ENCODE measurements at regions not wholly inside any gene's neighbourhood (a gene's known extent, or its start where the extent isn't known, plus 50 kb on each side); places are given as distances from the start of the nearest gene placed in this dataset.

- Histone ChIP-seq H3K4me2 (ENCODE audit: low read depth, low read length, poor library complexity, severe bottlenecking) (no peak overlapping the region), H3K4me3 (ENCODE audit: insufficient read depth, low read length, poor library complexity, severe bottlenecking) (no peak overlapping the region), H3K27ac (ENCODE audit: low read depth, low read length) (no peak overlapping the region), H3K9me3 (ENCODE audit: insufficient read depth, low read length) (no peaks in the 10 kb centered on the region), H3K9me2 (replicated peaks; ENCODE audit: insufficient read depth, low read length) (no peaks in the 10 kb centered on the region), H4K20me1 (ENCODE audit: low read depth, low read length) (no peaks in the 10 kb centered on the region), H3K9ac (ENCODE audit: low read length) (no peak overlapping the region), H3F3A (ENCODE audit: insufficient read depth) (no peaks in the 10 kb centered on the region), H3K36me3 (ENCODE audit: low read length) (no peaks in the 10 kb centered on the region), H2AFZ (ENCODE audit: low read depth, low read length, severe bottlenecking) (no peak overlapping the region), H3K27me3 (ENCODE audit: low read length) (no peaks in the 10 kb centered on the region), H3K79me2 (ENCODE audit: insufficient read depth, low read length) (no peaks in the 10 kb centered on the region)
- TF ChIP-seq CTCF (IDR thresholded peaks at IDR 0.05; ENCODE audit: insufficient read depth, low read length, poor library complexity, severe bottlenecking) (no peak), EZH2phosphoT487 (conservative IDR thresholded peaks at IDR 0.05; ENCODE audit: low read length) (no peak)
Measured at GRCh38 chr7:19415123-19415522, 269.9 kb upstream of the FERD3L start.

- Histone ChIP-seq H3K4me3 (ENCODE audit: insufficient read depth, low read length, poor library complexity, severe bottlenecking) (no peak overlapping the region), H2AFZ (ENCODE audit: low read depth, low read length, severe bottlenecking) (no peak overlapping the region), H3K9ac (ENCODE audit: low read length) (no peak overlapping the region), H3F3A (ENCODE audit: insufficient read depth) (no peaks in the 10 kb centered on the region), H3K36me3 (ENCODE audit: low read length) (no peaks in the 10 kb centered on the region), H3K9me3 (ENCODE audit: insufficient read depth, low read length) (no peaks in the 10 kb centered on the region), H3K9me2 (replicated peaks; ENCODE audit: insufficient read depth, low read length) (no peaks in the 10 kb centered on the region), H3K79me2 (ENCODE audit: insufficient read depth, low read length) (no peaks in the 10 kb centered on the region), H3K27me3 (ENCODE audit: low read length) (no peaks in the 10 kb centered on the region), H3K4me2 (ENCODE audit: low read depth, low read length, poor library complexity, severe bottlenecking) (no peak overlapping the region), H4K20me1 (ENCODE audit: low read depth, low read length) (no peaks in the 10 kb centered on the region), H3K27ac (ENCODE audit: low read depth, low read length) (no peak overlapping the region)
- no peak for TF ChIP-seq EZH2phosphoT487 (conservative IDR thresholded peaks at IDR 0.05; ENCODE audit: low read length)
- no peak for TF ChIP-seq CTCF (IDR thresholded peaks at IDR 0.05; ENCODE audit: insufficient read depth, low read length, poor library complexity, severe bottlenecking)
Measured at GRCh38 chr7:19413443-19413965, 268.3 kb upstream of the FERD3L start.

- Histone ChIP-seq H3K27ac (ENCODE audit: low read depth, low read length) (no peak overlapping the region), H2AFZ (ENCODE audit: low read depth, low read length, severe bottlenecking) (no peak overlapping the region), H3K4me2 (ENCODE audit: low read depth, low read length, poor library complexity, severe bottlenecking) (no peak overlapping the region)
Measured at GRCh38 chr7:19410691-19411090, 265.5 kb upstream of the FERD3L start.

More at GRCh38 chr7:19410691-19411090, 265.5 kb upstream of the FERD3L start:
- H3K4me3 ChIP-seq (ENCODE audit: insufficient read depth, low read length, poor library complexity, severe bottlenecking), result no peak overlapping the region
- TF ChIP-seq CTCF (IDR thresholded peaks at IDR 0.05; ENCODE audit: insufficient read depth, low read length, poor library complexity, severe bottlenecking) (no peak), EZH2phosphoT487 (conservative IDR thresholded peaks at IDR 0.05; ENCODE audit: low read length) (no peak)
- H3K9me2 ChIP-seq (replicated peaks; ENCODE audit: insufficient read depth, low read length), result no peaks in the 10 kb centered on the region
- H3K36me3 ChIP-seq (ENCODE audit: low read length), result no peaks in the 10 kb centered on the region
- H3K9me3 ChIP-seq (ENCODE audit: insufficient read depth, low read length), result no peaks in the 10 kb centered on the region
- H3F3A ChIP-seq (ENCODE audit: insufficient read depth), result no peaks in the 10 kb centered on the region
- H3K79me2 ChIP-seq (ENCODE audit: insufficient read depth, low read length), result no peaks in the 10 kb centered on the region
- H3K27me3 ChIP-seq (ENCODE audit: low read length), result no peaks in the 10 kb centered on the region
- no peak overlapping the region for H3K9ac ChIP-seq (ENCODE audit: low read length)
- no peaks in the 10 kb centered on the region for H4K20me1 ChIP-seq (ENCODE audit: low read depth, low read length)
